ENCODE measurements at regions not wholly inside any gene's neighbourhood (a gene's known extent, or its start where the extent isn't known, plus 50 kb on each side); places are given as distances from the start of the nearest gene placed in this dataset.

- TF ChIP-seq CTCF (IDR thresholded peaks at IDR 0.05): no peak
- 88 to 96% methylated on average over 1 of the region's 1 CpG for WGBS, 2 donors
- intact Hi-C loops (cut with DNase I): no loop called here
- Histone ChIP-seq H3K4me3 (no peak overlapping the region), H3K4me1 (no peaks in the 10 kb centered on the region), H3K36me3 (no peaks in the 10 kb centered on the region), H3K27ac (no peak overlapping the region), H3K9me3 (no peaks in the 10 kb centered on the region), H3K27me3 (no peaks in the 10 kb centered on the region)
- no peak for DNase-seq
These were observed 183.6 kb upstream of the STT3B start for GRCh38 chr3:31349001-31349748.

GRCh38 chr3:31350307-31350706 is 182.4 kb upstream of the STT3B start:
- no peaks in the 10 kb centered on the region for H3K9me3 ChIP-seq
- no peaks in the 10 kb centered on the region for H3K27me3 ChIP-seq
- no peak for DNase-seq
- no peak overlapping the region for H3K4me3 ChIP-seq
- WGBS, 2 donors: 55 to 96% methylated on average over 2 of the region's 2 CpGs
- TF ChIP-seq POLR2A (IDR thresholded peaks at IDR 0.05) (no peak), CTCF (IDR thresholded peaks at IDR 0.05) (no peak)
- no peaks in the 10 kb centered on the region for H3K36me3 ChIP-seq
- no peaks in the 10 kb centered on the region for H3K4me1 ChIP-seq
- intact Hi-C loops (cut with DNase I): no loop called here
- H3K27ac ChIP-seq: no peak overlapping the region

- Histone ChIP-seq H3K9me3 (no peaks in the 10 kb centered on the region), H3K27me3 (no peaks in the 10 kb centered on the region), H3K27ac (no peak overlapping the region), H3K4me3 (no peak overlapping the region), H3K4me1 (peaks cover 0 to 8% (median 3%) of the 10 kb centered on the region in 3 donors), H3K36me3 (no peaks in the 10 kb centered on the region)
- no peak for DNase-seq
- intact Hi-C loops (cut with DNase I): no loop called here
- TF ChIP-seq POLR2A (IDR thresholded peaks at IDR 0.05) (no peak), CTCF (IDR thresholded peaks at IDR 0.05) (no peak)
These were observed 180.4 kb upstream of the STT3B start for GRCh38 chr3:31352331-31352730.

GRCh38 chr3:31353166-31353565 is 179.6 kb upstream of the STT3B start:
- TF ChIP-seq POLR2A (IDR thresholded peaks at IDR 0.05): no peak
- no peak for TF ChIP-seq CTCF (IDR thresholded peaks at IDR 0.05)
- no peaks in the 10 kb centered on the region for H3K27me3 ChIP-seq
- intact Hi-C loops (cut with DNase I): no loop called here
- H3K36me3 ChIP-seq: no peaks in the 10 kb centered on the region
- no peaks in the 10 kb centered on the region for H3K9me3 ChIP-seq
- H3K4me3 ChIP-seq: no peak overlapping the region
- no peak for DNase-seq
- H3K4me1 ChIP-seq: peaks cover 0 to 8% (median 3%) of the 10 kb centered on the region in 3 donors
- 80 to 93% methylated on average over 1 of the region's 1 CpG for WGBS, 2 donors
- no peak overlapping the region for H3K27ac ChIP-seq

GRCh38 chr3:31354373-31354772 is 178.4 kb upstream of the STT3B start:
- H3K36me3 ChIP-seq: no peaks in the 10 kb centered on the region
- no peaks in the 10 kb centered on the region for H3K9me3 ChIP-seq
- H3K4me3 ChIP-seq: no peak overlapping the region
- H3K27ac ChIP-seq: no peak overlapping the region
- intact Hi-C loops (cut with DNase I): no loop called here
- no peaks in the 10 kb centered on the region for H3K27me3 ChIP-seq
- TF ChIP-seq POLR2A (IDR thresholded peaks at IDR 0.05): no peak
- TF ChIP-seq CTCF (IDR thresholded peaks at IDR 0.05): no peak
- DNase-seq: no peak
- H3K4me1 ChIP-seq: peaks cover 0 to 8% (median 3%) of the 10 kb centered on the region in 3 donors

Data from esophagus squamous epithelium (tissue), 5 donors.